ENCODE measurements at regions not wholly inside any gene's neighbourhood (a gene's known extent, or its start where the extent isn't known, plus 50 kb on each side); places are given as distances from the start of the nearest gene placed in this dataset.
"Not testable (repeated sequence)": the region's sequence is repeated elsewhere in the genome, so short reads cannot be mapped to it uniquely, and the experiment has no call there.

GRCh38 chr3:176615826-176616225, 581.5 kb downstream of the TBL1XR1 start:
- no peak for DNase-seq

DNA sequence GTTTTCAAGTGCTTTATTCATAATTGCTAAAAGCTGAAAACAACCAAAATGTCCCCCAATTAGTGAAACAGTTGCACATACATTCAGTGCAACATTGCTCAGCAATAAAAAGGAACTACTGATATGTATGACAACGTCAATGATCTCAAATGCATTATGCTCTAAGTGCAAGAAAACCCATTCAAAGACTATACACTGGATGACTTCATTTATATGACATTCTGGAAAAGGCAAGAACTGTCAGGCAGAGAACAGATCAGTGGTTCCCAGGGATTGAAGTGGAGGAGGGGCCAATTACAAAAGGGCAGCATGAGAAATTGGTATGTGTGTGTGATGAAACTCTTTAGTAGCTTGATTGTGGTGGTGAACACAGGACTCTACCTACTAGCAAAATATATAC, 585.6 kb downstream of the TBL1XR1 start:
- no peak for DNase-seq

GRCh38 chr3:176609361-176609760, 587.9 kb downstream of the TBL1XR1 start:
- no peak for DNase-seq

- not testable (repeated sequence) for DNase-seq
Observed at GRCh38 chr3:176605553-176605952, 591.7 kb downstream of the TBL1XR1 start.

DNA sequence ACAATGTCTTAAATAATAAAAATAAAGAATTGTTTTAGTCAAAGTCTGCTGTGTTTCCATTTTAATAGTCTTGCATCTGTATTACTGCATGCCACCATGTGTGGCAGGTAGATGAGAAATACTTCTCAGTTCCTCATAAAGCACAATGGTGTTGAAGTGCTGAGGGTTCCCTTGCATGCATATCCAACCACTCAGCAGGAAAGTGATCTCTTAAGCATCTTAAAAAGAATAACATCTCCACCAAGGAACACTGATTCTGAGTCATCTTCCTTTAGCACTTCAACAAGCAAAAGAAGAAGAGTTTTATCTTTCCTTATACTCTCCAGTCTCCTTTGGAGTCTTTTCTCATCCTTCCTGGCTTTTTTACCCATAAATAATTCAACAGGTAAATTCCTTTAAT, 602.0 kb downstream of the TBL1XR1 start:
- DNase-seq = no peak

DNA sequence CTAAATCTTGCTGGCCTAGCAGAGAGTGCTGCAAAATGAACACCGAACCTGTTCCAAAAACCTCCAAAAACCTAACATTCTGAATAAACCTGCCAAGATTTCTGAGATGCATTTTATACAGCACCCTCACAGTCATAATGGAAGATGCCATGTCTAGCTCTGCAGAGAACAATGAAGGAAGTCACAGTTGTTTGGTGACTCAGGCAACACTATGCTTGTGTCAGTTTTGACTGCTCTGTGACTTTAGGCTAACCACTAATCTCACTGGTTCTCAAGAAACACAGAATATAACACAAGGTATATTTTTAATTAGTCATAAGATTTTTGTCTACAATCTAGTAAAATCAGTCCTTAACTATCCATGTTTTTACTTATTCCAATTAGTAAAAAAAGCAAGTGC, 606.6 kb downstream of the TBL1XR1 start:
- DNase-seq = no peak

DNA sequence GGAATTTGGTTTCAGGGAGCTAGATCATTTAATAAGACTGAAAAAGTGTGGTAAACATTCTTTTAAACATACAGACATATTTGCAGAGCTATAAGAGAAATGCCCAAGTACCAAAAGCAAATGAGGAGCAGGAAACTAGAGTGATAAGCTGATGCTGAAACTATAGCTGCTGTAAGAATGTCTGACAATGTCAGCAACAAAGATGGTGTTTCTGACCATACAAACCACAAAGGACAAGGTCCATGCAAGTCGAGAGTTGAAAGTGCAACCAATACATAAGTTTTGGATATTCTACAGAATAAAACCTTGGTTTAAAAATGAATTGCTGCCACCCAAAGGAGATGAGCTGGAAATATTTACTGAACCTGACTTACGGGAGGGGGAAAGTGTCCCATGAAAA, 610.2 kb downstream of the TBL1XR1 start:
- DNase-seq = no peak

GRCh38 chr3:176584413-176585176, 612.7 kb downstream of the TBL1XR1 start:
- DNase-seq = no peak

DNA sequence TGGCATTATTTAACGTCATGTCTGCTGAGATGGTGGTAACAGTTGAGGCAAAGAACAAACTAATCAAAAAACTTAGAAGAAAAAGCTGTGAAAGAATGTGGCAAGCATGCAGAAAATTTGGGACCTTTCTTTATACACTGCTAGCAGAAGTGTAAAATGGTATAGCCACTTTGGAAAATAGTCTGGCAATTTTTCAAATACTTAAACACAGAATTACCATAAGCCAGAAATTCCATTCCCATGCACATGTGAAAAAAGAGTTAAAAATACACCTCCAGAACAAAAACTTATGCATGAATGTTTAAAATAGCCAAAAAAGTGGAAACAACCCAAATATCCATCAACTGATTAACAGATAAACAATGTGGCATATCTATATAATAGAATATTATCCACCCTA, 613.3 kb downstream of the TBL1XR1 start:
- DNase-seq = no peak

DNA sequence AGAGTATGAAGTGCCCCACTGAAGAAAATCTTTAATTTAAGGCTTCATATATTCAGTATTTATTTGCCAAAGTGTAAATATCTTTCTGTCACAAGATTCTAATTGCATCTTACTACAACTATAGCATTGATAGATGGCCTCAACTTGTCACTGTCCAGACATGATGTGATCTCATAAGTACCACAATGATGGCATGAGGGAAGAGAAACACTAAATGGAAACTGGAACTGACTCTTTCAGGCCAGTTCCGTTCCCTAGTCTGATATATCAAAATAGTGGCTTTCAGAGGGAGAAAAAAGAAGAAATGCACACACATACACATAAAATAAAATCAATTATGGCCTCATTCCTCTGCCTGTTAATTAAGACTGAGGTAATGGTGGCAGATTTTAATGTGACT, 615.7 kb downstream of the TBL1XR1 start:
- DNase-seq = no peak

DNA sequence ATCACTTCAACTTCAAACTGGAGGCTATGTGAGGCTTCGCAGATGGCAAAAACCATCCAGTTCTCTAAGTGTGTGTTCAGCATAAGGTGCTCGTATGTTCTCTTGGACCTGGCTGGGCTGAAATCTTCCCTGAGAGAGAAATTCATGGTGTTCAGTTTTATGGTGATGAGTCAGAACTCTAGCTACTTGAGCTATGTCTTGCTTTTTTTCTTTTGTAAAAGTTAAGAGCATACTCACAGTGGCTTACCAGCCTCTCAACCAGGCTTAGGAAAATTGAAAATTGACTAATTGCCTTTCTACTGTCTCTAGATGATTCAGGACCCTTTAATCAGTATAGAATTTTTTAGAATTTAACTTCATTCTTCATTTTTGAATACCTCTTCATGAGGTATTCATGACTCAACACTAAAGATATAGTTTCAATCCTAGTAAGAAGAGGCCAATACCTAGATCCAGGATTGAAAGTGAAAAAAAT, 617.5 kb downstream of the TBL1XR1 start:
- DNase-seq = no peak

DNA sequence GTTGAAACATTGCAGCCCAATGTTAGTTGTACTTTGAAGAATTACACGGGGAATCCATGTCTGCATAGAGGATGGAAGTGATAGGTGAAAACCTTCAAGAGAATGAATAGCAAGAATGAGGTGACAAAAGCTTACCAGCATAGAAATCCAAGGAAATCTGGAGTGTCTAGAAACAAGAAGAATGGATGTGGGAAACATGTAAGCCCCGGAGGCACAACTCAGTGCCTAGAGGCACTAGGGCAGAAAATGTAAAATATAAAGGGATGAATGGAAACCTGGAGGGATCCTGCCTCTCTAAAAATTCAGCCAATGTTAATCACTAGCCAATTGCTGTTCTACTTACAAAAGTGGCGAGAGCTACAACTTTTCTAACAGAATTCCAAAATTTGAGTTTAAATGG, 619.0 kb downstream of the TBL1XR1 start:
- DNase-seq = no peak

DNA sequence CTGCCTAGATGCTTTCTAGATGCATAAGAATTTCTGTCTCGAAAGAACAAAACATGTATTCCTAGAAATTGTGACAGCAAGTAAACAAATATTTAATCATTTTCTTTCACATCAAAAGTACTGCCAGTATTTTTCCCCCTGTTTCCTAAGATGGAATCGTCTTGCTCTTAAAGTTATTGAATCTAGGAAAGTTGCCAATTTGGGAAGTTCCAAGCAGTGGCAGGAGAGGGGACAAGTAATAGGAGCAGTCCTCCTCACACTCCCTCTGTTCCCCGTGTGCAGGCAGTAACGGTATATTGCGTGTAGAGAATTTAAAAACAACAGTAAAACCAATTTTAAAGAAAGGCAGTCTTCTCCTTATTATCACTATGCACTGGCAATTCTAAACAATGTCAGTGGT, 619.8 kb downstream of the TBL1XR1 start:
- no peak for DNase-seq

- no peak for DNase-seq
Observed at GRCh38 chr3:176574786-176575185, 622.5 kb downstream of the TBL1XR1 start.

- no peak for DNase-seq
Observed at GRCh38 chr3:176571926-176572325, 625.4 kb downstream of the TBL1XR1 start.

DNA sequence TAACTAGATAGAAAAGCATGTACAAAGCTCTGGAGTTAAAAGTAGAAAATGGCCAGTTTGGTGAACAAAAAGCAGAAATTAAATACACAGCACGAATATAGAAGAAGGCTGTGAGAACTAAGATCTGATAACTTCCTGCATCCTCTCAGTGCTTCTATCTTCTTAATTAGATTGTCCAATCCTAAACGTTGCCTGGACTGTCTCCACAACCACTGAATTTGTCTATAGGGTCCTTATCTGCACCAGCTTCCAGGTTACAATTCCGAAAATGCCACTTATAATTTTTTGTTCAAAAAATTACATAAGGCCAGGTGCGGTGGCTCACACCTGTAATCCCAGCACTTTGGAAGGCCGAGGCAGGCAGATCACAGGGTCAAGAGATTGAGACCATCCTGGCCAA, 626.3 kb downstream of the TBL1XR1 start:
- DNase-seq = no peak

DNA sequence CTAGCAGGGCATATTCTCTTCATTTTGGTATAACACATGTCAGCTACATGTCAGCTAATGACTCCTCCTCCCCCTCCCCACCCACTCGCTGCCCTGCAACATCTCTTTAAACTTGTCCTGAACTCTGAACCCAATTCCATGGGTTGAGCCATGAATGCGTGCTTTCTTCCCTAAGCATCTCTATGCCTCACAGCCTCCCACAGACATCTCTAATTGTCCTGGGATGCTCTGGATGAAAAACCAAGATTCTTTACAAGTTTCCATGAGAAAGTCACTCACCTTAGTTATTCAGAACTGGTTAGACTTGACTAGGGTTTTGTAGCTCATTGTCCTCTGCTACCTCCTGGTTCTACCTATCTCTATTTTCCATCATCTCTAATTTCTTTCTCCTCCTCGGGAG, 629.1 kb downstream of the TBL1XR1 start:
- DNase-seq = no peak

- no peak for DNase-seq
Observed at GRCh38 chr3:176566757-176567156, 630.5 kb downstream of the TBL1XR1 start.

DNA sequence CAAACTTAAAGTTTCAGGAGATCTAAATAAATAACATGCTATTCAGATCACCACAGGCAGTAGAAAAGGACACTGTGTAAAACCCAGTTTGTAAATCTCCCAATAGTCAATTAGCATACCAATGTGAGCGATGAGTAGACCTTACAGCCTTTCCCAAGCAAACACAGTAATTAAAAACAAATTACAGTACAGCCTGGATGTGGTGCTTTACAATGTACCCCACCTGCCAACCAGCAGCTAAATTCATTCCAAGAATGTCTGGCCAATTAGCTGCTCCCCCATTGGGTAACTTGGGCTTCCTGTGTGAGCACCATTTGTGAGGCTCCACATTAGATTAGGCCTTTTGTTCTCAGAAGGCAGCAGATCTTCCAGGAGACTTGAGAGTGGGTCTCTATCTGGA, 635.0 kb downstream of the TBL1XR1 start:
- no peak for DNase-seq

DNA sequence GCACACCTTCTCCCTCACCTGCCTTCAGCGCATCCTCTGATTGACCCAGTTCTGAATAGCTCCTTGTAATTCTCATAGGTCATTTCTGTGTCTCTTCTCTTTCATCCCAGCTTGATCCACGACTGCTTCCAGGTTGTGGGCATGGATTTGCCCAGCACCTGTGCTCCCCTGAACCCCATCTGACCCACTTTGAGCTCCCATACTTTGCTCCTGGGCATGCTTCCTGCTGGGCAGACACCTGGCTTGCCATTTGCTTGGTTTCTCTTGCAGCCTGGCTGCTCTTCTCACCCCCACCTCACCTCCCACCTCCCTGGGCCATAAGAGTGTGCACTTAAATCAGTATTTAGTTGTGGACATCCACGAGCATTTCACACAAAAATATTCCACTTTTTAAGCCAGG, 635.5 kb downstream of the TBL1XR1 start:
- no peak for DNase-seq

DNA sequence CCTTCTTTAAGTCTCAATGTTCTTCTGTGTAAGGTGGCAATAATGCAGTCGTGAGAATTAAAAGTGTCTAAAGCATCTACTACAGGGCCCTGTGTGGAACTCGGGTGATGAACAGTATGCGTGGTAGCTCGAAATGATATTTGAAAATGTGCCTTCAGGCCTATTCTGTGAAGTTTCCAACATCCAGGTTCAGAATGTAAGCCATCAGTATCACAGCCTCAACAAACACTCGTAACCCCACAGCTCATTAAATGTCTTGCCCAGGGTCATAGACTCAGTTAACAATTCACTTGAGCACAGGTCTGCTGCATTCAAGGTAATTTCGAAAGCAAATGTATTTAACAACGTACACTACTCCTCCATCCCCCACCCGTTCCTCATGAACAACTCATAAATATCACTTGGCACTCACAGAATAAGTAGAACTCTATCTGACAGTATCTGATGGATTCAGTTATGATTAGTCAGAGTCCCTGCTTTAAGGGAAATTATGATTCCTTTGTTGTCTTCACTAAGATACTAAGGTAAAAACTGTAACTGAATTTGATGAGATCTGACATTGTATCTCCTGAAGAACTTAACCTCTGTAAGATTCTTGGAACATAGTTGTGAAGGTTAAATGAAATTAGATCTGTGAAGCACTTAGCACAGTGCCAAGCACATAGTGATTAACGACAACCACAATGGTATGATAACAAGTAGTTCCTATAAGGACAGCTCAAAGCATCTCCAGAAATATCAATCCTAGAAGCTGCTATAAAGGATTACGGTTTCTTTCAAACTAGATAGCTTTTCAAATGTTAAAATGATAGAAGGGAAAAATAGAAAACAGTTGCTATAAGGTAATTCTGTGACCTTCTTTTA, 642.3 kb downstream of the TBL1XR1 start:
- DNase-seq = no peak

GRCh38 chr3:176554264-176554663, 643.0 kb downstream of the TBL1XR1 start:
- no peak for DNase-seq

DNA sequence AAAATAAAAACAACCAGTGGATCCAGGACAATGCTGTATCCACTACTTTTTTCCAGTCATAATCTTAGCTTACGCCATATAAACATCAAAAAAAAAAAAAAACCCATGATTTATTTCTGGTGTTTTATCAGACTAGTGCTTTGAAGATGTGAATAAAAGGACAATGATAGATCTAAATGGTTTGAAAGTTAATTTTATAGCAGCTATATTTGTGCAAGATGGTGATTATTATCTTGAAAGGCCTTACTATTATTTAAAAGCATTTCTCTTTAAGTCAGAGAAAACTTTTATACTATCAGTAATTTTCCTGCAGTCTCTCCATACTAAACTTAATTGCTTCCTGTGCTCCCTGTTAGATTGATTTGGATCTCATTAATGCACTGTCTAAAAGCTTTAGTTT, 670.3 kb downstream of the TBL1XR1 start:
- no peak for DNase-seq

GRCh38 chr3:176526225-176526624, 671.1 kb downstream of the TBL1XR1 start:
- DNase-seq = no peak
